Sciatic nerve (tissue), 2 donors: ENCODE measurements at regions not wholly inside any gene's neighbourhood (a gene's known extent, or its start where the extent isn't known, plus 50 kb on each side); places are given as distances from the start of the nearest gene placed in this dataset.

Source experiments
- ATAC-seq: fragments of 200-7000 bp; cut with Tn5 transposase; one replicate; pipeline ENCODE4 v1.9.1; 2020; ENCODE audit warnings: mild to moderate bottlenecking, moderate library complexity
- DNase-seq: peaks from one replicate; pipeline ENCODE4 v3.0.0-alpha.2; 2020; ENCODE audit warnings: low spot score
- intact Hi-C: fragments of 100-400 bp; cut with DNase I; formaldehyde crosslinking; loops from one replicate; pipeline ENCODE4 v1.14.2; 2022
- donor health status: DM: no; HTN: no; CAD: no.
- donor health status: DM: no; HTN: no; CAD: no.

DNA sequence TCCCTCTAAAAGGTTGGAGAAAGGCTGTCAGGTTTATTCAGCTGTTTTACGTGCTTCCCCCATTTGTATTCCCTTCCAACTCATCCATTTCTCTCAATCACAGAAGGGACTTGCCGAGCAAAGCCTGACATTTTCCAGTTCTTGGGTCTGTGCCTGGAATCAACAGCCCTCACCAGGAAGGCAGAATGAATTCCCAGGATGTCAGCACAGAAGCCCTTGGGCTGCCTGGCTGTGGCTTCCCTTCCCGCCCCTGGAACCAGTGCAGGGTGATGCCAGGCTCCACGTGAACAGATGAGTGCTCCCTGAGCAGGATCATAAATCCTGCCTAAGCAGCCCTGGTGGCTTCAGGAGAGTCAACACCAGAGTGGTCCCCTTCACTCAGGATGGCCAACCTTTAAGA lies 86.1 kb upstream of the CD83 start:
- DNase-seq, result no peak
- ATAC-seq, result no peak
- intact Hi-C loops, result no loop called here

- no peak for DNase-seq
- intact Hi-C loops, result no loop called here
- ATAC-seq, result no peak
Measured at GRCh38 chr6:14035071-14035847, 82.3 kb upstream of the CD83 start.

DNA sequence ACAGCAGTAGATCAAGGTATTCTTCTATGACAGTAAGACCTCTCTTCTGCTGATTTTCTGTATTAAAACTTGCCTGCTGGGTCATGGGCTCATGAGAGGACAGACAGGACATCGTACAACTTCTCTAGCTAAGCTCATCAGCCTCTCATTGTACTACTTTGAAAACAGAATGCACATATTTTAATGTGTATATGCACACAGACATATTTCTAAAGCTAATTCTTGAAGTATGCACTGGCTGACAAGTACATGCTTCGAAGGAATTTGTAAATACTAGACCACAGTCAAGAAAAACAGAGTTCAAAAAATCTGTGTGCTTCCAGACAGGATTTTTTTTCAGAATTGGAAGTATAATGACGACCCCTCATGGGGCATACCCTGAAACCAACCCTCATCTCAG lies 81.7 kb upstream of the CD83 start:
- ATAC-seq (no peak), DNase-seq (no peak)
- intact Hi-C loops, result no loop called here

DNA sequence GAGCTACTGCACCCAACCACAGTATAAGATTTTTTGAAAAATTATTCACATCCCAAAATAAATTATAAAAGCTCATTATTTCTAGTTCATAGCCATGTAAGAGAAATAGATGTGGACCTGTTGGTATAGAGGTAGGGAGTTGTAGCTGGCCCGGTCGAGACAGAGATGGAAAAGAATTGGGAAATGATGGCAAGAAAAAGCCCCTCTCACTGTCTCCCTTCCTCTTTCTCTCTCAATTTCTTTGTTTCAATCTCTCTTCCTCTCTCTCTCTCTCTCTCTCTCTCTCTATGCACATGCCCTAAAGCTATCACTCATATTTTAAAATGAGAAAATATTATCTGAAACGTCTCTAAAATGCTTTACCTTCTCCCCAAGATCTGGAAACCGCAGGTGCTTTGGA lies 80.7 kb upstream of the CD83 start:
- intact Hi-C loops, result no loop called here
- no peak for DNase-seq
- ATAC-seq, result no peak

DNA sequence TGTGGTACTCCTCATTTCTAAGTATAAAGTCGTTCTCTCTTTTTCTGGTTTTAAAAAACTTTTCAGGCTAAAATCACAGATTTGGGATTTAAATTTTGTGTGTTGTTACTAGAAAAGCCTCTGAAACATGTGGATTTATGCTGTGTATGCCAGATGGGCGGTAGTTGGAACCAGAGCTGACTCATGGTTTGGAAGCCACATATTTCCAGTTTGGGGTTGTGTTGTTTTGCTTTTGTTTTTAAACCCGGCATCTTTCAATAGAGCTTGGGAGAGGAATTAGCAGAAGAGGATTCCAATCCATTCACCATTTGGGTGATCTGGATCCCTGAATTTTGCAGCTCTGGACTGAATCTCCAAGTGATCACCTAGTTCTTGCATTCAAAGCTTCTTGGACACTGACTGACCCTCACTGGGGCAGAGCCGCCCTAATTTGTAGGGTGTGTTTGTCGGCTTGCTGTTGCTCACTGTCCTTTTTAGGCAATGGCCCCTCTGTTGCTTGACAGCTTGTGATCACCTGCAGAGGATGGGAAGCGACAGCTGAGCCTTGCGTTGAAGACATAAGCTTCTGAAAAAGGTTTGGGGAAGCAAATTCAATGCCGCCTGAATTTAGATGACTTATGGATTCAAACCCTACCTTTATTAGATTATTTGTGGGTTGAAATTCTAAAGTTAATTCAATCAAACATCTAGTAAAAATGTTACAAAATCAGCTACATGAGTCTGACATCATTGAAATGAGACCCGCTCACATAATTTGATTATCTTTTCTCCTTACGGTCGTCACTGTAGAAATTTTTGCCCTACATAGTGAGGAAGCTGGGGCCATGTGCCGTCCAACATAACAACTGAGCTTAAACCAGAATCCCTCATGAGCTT lies 79.9 kb upstream of the CD83 start:
- no peak for DNase-seq
- intact Hi-C loops, result no loop called here
- ATAC-seq, result no peak

- ATAC-seq (no peak), DNase-seq (no peak)
- intact Hi-C loops, result no loop called here
Measured at GRCh38 chr6:14038467-14039437, 78.8 kb upstream of the CD83 start.

GRCh38 chr6:14040042-14040441 lies 77.5 kb upstream of the CD83 start:
- no peak for DNase-seq
- ATAC-seq, result no peak
- intact Hi-C loops, result no loop called here

DNA sequence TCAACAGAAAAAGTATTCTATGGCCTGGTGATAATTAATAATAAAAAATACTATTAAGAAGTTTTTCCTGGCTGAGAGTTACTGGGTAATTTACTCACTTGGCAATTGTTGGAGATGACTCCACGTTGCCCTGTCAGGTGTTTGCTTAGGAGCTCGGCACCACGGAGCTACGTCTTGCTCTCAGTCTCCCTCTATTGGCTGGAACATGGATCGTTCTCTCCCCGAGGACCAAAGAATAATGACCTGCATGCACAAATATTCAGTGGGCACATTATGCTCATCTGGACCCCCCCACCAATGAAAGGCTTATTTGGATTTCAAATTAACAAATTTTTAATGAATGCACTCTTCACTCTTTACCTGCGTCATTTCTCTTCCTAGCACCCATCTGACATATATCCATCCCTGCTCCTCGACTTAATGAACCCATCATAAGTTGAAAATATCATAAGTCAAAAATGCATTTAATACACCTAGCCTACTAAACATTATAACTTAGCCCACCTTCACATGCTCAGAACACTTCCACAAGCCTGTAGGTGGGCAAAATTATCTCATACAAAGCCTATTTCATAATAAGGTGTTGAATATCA lies 71.0 kb upstream of the CD83 start:
- intact Hi-C loops, result no loop called here
- ATAC-seq (no peak), DNase-seq (no peak)

GRCh38 chr6:14047151-14047740 lies 70.3 kb upstream of the CD83 start:
- ATAC-seq (no peak), DNase-seq (no peak)
- intact Hi-C loops, result no loop called here

GRCh38 chr6:14048837-14049236 lies 68.7 kb upstream of the CD83 start:
- intact Hi-C loops, result no loop called here
- ATAC-seq (no peak), DNase-seq (no peak)

DNA sequence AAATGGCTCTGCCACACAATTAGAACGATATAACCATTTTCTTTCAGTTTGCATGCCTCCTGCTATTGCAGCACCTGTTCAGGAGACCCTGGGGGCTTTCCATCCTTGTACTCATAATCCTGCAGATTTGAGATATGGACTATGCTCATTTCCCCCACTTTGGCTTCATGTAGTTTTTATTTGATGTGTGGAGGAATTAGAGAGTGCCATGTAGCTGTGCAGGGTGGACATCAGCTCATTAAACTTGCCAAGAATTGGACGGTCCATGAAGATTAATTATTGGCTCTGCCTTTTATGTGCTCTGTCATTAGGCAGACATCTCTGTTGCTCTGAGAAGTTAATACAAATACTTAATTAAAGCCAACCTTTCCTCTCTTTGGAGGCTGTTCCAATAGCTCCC lies 66.2 kb upstream of the CD83 start:
- no peak for ATAC-seq
- intact Hi-C loops, result loop anchor here (10.0 kb wide), 1 partner anchor 147 kb away; no protein-coding TSS in a partner anchor
- DNase-seq, result no peak

GRCh38 chr6:14053811-14054210 lies 63.8 kb upstream of the CD83 start:
- intact Hi-C loops, result loop anchor here (10.0 kb wide), 1 partner anchor 149 kb away; no protein-coding TSS in a partner anchor
- ATAC-seq (no peak), DNase-seq (no peak)

- no peak for DNase-seq
- intact Hi-C loops, result loop anchor here (10.0 kb wide), 1 partner anchor 151 kb away; no protein-coding TSS in a partner anchor
- no peak for ATAC-seq
Measured at GRCh38 chr6:14055541-14055940, 62.0 kb upstream of the CD83 start.

DNA sequence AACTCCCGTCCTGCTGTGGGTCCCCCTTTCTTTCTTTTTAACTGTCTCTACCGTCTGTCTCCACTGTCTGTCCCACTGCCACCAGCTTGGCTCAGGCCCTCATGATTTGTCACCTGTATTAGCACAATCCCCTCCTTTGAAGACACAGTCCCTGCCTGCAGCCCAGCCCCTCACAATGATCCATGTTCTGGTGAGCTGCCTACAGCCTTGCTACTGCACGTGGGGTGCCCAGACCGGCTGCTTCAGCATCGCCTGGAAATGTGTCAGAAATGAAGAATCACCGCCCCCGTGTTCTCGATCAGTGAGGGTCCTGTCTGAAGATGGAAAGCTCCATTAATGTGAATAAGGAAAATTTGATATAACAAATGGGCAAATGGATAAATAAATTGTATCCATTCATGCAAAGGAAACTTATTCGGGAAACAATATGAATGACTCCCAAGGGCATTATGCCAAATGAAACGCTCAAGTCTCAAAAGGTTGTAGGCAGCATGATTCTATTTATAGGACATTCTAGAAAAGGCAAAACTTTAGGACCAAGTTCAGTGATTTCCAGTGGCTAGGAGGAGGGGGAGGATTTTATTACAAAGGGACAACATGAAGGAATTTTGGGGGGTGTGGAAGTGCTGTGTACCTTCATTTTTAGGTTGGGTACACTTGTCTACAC lies 59.4 kb upstream of the CD83 start:
- no peak for ATAC-seq
- intact Hi-C loops, result loop anchor here (10.0 kb wide), 1 partner anchor 153 kb away; no protein-coding TSS in a partner anchor
- DNase-seq, result no peak

DNA sequence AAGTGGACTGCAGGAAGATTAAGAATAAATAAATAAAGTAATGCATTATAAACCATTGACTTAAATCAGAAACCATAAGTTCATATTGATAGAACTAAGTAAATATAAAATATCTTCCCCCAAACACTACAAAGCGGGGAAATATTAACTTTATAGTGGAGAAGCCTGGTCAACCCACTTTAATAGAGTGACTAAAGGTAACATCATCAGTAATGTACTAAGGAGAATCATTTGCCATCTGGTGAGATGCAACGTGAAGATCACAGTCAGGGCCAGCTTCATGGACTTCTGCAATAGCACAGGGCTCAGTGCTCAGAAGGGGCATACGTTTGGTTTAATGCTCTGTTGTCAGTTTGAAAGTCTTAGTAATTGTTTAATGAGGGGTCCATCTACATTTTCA lies 58.8 kb upstream of the CD83 start:
- ATAC-seq (no peak), DNase-seq (no peak)
- intact Hi-C loops, result loop anchor here (10.0 kb wide), 1 partner anchor 154 kb away; no protein-coding TSS in a partner anchor

GRCh38 chr6:14059791-14060436 lies 57.7 kb upstream of the CD83 start:
- DNase-seq (no peak), ATAC-seq (no peak)
- intact Hi-C loops, result loop anchor here (10.0 kb wide), 1 partner anchor 155 kb away; no protein-coding TSS in a partner anchor

- DNase-seq, result no peak
- no peak for ATAC-seq
- intact Hi-C loops, result no loop called here
Measured at GRCh38 chr6:14060971-14061370, 56.6 kb upstream of the CD83 start.
